Mesodermal cell (in vitro differentiated cells): ENCODE measurements at regions not wholly inside any gene's neighbourhood (a gene's known extent, or its start where the extent isn't known, plus 50 kb on each side); places are given as distances from the start of the nearest gene placed in this dataset.
"Not testable (repeated sequence)": the region's sequence is repeated elsewhere in the genome, so short reads cannot be mapped to it uniquely, and the experiment has no call there.

Experiments
- H3K27ac ChIP-seq: 2 replicates; pipeline ENCODE4 v1.7.0; 2013; ENCODE audit warnings: mild to moderate bottlenecking, low read depth, low read length, moderate library complexity; ENCODE audit not compliant: severe bottlenecking
- H3K36me3 ChIP-seq: 2 replicates; pipeline ENCODE4 v1.7.1; 2013; ENCODE audit warnings: mild to moderate bottlenecking, low read length, moderate library complexity; ENCODE audit not compliant: control insufficient read depth, insufficient read depth
- H3K4me1 ChIP-seq: one replicate; pipeline ENCODE4 v1.7.1; 2013; ENCODE audit warnings: mild to moderate bottlenecking, low read length; ENCODE audit not compliant: insufficient read depth, control insufficient read depth, poor library complexity, severe bottlenecking
- H3K4me3 ChIP-seq: 2 replicates; pipeline ENCODE4 v1.7.0; 2013; ENCODE audit warnings: low read length, control low read depth, mild to moderate bottlenecking; ENCODE audit not compliant: insufficient read depth, poor library complexity, severe bottlenecking; ENCODE audit errors: extremely low read depth
- H3K9me3 ChIP-seq: 2 replicates; pipeline ENCODE4 v1.7.1; 2013; ENCODE audit warnings: mild to moderate bottlenecking, low read length, moderate library complexity; ENCODE audit not compliant: control insufficient read depth
- WGBS, 2 experiments: methylation state at CpG; one replicate each; pipeline ENCODE4 v1.1.5; 2013; ENCODE audit warnings: missing lambda C conversion rate in 2 of 2; ENCODE audit not compliant: insufficient coverage in 2 of 2; 5-methylcytosine and 5-hydroxymethylcytosine counted together

GRCh38 chr10:57353403-57354003 lies 914.2 kb downstream of the IPMK start:
- no peak overlapping the region for H3K4me3 ChIP-seq
- H3K27ac ChIP-seq, result no peak overlapping the region
- WGBS, 2 experiments, result 100% methylated on average over 1 of the region's 4 CpGs
- H3K4me1 ChIP-seq, result no peaks in the 10 kb centered on the region
- H3K9me3 ChIP-seq, result peaks cover 3% of the 10 kb centered on the region
- no peaks in the 10 kb centered on the region for H3K36me3 ChIP-seq

- no peaks in the 10 kb centered on the region for H3K4me1 ChIP-seq
- H3K27ac ChIP-seq, result no peak overlapping the region
- H3K36me3 ChIP-seq, result no peaks in the 10 kb centered on the region
- 85 to 88% methylated on average over 1 of the region's 2 CpGs for WGBS, 2 experiments
- no peak overlapping the region for H3K4me3 ChIP-seq
- H3K9me3 ChIP-seq, result peaks cover 3% of the 10 kb centered on the region
These were observed 916.6 kb downstream of the IPMK start for GRCh38 chr10:57351076-57351475.

DNA sequence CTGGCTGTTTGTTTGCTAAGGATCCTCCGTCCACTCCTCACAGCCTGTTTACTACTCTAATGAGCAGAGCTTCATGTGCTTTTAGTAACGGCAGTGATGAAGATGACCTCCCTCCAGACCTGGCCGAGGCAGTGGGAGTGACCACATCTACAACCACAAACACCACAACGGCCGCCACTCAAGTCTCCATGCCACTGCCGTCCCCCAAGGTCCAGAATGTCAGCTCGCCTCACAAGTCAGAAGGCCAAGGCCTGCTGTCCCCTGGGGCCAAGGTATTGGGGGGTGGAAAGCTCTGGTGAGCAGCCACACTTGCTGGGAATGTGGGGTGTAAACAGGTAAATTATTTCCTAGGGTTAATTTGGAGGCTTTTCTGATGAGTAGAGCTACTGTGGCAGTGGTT lies 926.4 kb downstream of the IPMK start:
- H3K27ac ChIP-seq, result no peak overlapping the region
- 87 to 100% methylated on average over 3 to 5 of the region's 7 CpGs for WGBS, 2 experiments
- peaks cover 32% of the 10 kb centered on the region for H3K9me3 ChIP-seq
- no peaks in the 10 kb centered on the region for H3K36me3 ChIP-seq
- no peaks in the 10 kb centered on the region for H3K4me1 ChIP-seq
- H3K4me3 ChIP-seq, result no peak overlapping the region

GRCh38 chr10:57338823-57339558 lies 928.7 kb downstream of the IPMK start:
- 40 to 81% methylated on average over 1 to 3 of the region's 4 CpGs for whole genome bisulfite sequencing, 2 experiments
- no peaks in the 10 kb centered on the region for H3K4me1 ChIP-seq
- no peaks in the 10 kb centered on the region for H3K36me3 ChIP-seq
- H3K27ac ChIP-seq, result peak overlapping the region; percentile 10
- H3K9me3 ChIP-seq, result peaks cover 22% of the 10 kb centered on the region
- no peak overlapping the region for H3K4me3 ChIP-seq

DNA sequence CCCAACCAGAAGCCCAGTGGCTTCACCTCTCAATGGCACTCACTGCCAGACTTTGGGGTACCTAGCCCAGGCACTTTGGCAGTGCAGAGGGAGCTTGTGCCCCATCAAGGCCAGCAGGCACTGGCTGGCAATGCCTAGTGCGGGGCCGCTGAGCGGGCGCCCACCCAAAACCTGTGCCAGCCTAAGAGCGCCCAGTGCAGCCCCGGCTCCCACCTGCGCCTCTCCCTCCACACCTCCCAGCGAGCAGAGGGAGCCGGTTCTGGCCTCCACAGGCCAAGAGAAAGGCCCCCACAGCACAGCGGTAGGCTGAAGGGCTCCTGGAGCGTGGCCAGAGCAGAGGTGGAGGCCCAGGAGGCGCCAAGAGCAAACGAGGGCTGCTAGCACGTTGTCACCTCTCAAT lies 930.8 kb downstream of the IPMK start:
- H3K4me3 ChIP-seq, result no peak overlapping the region
- no peaks in the 10 kb centered on the region for H3K36me3 ChIP-seq
- H3K4me1 ChIP-seq, result no peaks in the 10 kb centered on the region
- H3K9me3 ChIP-seq, result peaks cover 2% of the 10 kb centered on the region
- 95 to 96% methylated on average over 4 to 13 of the region's 14 CpGs for WGBS, 2 experiments
- no peak overlapping the region for H3K27ac ChIP-seq

GRCh38 chr10:57336341-57336740 lies 931.4 kb downstream of the IPMK start:
- Histone ChIP-seq H3K4me1 (no peaks in the 10 kb centered on the region), H3K4me3 (no peak overlapping the region), H3K9me3 (no peaks in the 10 kb centered on the region), H3K27ac (no peak overlapping the region), H3K36me3 (no peaks in the 10 kb centered on the region)
- 96% methylated on average over 10 of the region's 12 CpGs for WGBS, 2 experiments

DNA sequence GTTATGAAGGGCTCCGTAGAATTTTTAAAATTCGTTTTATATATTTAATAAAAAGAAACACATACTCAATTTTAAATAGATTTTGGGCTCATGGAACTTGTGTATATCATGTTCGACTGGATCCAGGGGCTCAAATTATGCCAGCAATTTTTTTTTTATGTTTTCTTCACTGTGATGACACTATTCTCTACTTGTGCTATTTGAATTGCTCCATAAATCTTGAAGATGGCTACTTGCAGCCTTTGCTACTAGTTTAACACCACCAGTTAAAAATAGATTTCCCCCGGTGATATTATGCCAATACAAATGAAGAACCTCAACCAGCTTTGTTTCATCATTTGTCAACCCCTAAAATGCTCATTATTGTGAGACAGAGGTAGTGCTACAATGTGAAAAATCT lies 933.2 kb downstream of the IPMK start:
- H3K4me3 ChIP-seq, result no peak overlapping the region
- WGBS, 2 experiments, result no CpG with 5 or more reads among the region's 4 CpGs
- no peak overlapping the region for H3K27ac ChIP-seq
- no peaks in the 10 kb centered on the region for H3K36me3 ChIP-seq
- no peaks in the 10 kb centered on the region for H3K4me1 ChIP-seq
- no peaks in the 10 kb centered on the region for H3K9me3 ChIP-seq

DNA sequence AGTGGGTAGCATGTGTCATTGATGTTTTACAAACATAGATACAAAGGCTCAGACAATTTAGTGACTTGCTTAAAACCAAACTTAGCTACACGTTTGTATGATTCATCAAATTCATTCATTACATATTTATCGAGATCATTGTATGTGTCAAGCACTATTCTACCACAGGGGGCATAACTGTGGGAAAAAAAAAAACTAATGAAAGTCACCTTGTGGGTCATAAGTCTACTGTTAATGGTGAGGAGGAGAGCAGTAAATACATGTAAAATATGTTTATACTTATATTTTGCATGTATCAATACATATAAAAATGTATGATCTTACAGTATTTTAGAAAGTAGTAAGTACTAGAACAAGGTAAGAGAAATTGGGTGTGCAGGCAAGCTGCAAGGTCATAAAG lies 933.8 kb downstream of the IPMK start:
- no peaks in the 10 kb centered on the region for H3K9me3 ChIP-seq
- H3K27ac ChIP-seq, result no peak overlapping the region
- H3K4me1 ChIP-seq, result no peaks in the 10 kb centered on the region
- H3K36me3 ChIP-seq, result no peaks in the 10 kb centered on the region
- no peak overlapping the region for H3K4me3 ChIP-seq
- WGBS, 2 experiments, result no CpG with 5 or more reads among the region's 2 CpGs

GRCh38 chr10:57321400-57321854 lies 946.3 kb downstream of the IPMK start:
- H3K4me3 ChIP-seq, H3K4me1 ChIP-seq, H3K9me3 ChIP-seq, H3K27ac ChIP-seq, H3K36me3 ChIP-seq: not testable (repeated sequence)
- WGBS, 2 experiments, result 91 to 92% methylated on average over 18 to 25 of the region's 29 CpGs

DNA sequence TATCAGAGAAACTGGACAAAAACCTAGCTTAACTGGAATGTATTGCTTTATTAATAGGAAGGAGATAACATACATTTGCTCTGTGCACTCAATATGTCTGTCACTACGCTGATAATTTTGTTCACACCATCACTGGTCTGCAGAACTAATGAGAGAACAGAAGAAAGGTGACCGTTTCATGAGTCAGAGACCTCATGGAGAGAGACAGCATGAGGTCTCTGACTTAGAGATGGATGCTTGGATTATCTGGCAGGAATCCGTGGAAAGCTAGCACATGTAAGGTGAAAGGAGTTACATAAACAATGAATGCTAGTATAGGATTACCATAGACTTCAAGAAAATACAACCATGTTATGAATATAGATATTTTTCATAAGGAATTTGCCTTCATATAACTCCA lies 947.3 kb downstream of the IPMK start:
- Histone ChIP-seq H3K36me3 (no peaks in the 10 kb centered on the region), H3K4me1 (no peaks in the 10 kb centered on the region), H3K4me3 (no peak overlapping the region), H3K9me3 (no peaks in the 10 kb centered on the region), H3K27ac (no peak overlapping the region)
- 80 to 84% methylated on average over 1 to 2 of the region's 3 CpGs for WGBS, 2 experiments

DNA sequence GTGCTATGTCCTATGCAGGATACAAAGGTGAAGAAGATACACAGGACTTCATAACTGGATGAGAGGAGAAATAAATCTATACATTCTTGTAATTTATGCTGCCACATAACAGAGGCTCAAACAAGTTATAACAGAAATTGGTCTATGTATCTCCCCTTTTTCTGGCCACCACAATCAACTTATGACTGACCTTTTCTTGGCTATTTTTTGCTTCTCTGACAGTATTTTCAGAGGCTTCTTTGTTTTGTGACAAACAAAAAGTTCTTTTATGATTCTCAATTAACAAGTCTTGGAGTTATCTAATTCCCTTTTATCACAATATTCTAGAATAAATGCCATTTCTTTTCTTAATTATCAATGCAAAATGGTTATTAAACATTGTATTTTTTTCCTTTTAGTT lies 953.0 kb upstream of the ZWINT start:
- Histone ChIP-seq H3K36me3 (no peaks in the 10 kb centered on the region), H3K4me3 (no peak overlapping the region), H3K9me3 (no peaks in the 10 kb centered on the region), H3K4me1 (no peaks in the 10 kb centered on the region), H3K27ac (no peak overlapping the region)
